IMR-90 (cell line): ENCODE measurements at regions not wholly inside any gene's neighbourhood (a gene's known extent, or its start where the extent isn't known, plus 50 kb on each side); places are given as distances from the start of the nearest gene placed in this dataset.

Experiments
- ATAC-seq: fragments of 200-7000 bp; cut with Tn5 transposase; 2 replicates; pipeline ENCODE4 v1.9.1; 2020; ENCODE audit warnings: low read depth, mild to moderate bottlenecking, moderate library complexity
- BruUV-seq: library from RNA; stranded (reverse); fragments of 400-500 nt; replicated peaks from 2 replicates; lab custom pipeline; 2021; lab: Mats Ljungman, UMichigan
- CTCF ChIA-PET: fragments of 300-600 bp; formaldehyde crosslinking; extraction: SDS; loops from one replicate; lab custom pipeline; 2021; ENCODE audit warnings: antibody characterized with exemption; lab: Yijun Ruan, JAX
- POLR2A ChIA-PET: fragments of 300-600 bp; sonication (Branson Sonifier 250); formaldehyde crosslinking; loops from one replicate; lab custom pipeline; 2022; ENCODE audit warnings: antibody characterized with exemption; ENCODE audit not compliant: unreplicated experiment; lab: Charles Lee
- DNase-seq: peaks from one replicate; pipeline ENCODE4 v3.0.0; 2013
- H2AFZ ChIP-seq: replicated peaks from 2 replicates; pipeline ENCODE3; 2013; ENCODE audit warnings: low read length, mild to moderate bottlenecking; ENCODE audit not compliant: poor library complexity
- H2AK5ac ChIP-seq: 2 replicates; pipeline ENCODE4 v1.6.1; 2013; ENCODE audit warnings: low read depth, low read length, inconsistent platforms
- H2AK9ac ChIP-seq: replicated peaks from 2 replicates; pipeline ENCODE3; 2013; ENCODE audit warnings: mild to moderate bottlenecking, low read depth, low read length, moderate library complexity; ENCODE audit not compliant: poor library complexity
- H2BK120ac ChIP-seq: 2 replicates; pipeline ENCODE4 v1.6.1; 2013; ENCODE audit warnings: low read depth, low read length, inconsistent platforms
- H2BK15ac ChIP-seq: 3 replicates; pipeline ENCODE4 v1.6.1; 2013; ENCODE audit warnings: low read depth, low read length, inconsistent platforms
- H2BK20ac ChIP-seq: 2 replicates; pipeline ENCODE4 v1.6.1; 2013; ENCODE audit warnings: low read depth, mild to moderate bottlenecking, inconsistent platforms, low read length, moderate library complexity
- H2BK5ac ChIP-seq: 2 replicates; pipeline ENCODE4 v1.6.1; 2013; ENCODE audit warnings: mild to moderate bottlenecking, low read depth, low read length, inconsistent platforms; ENCODE audit not compliant: poor library complexity, severe bottlenecking
- H3K14ac ChIP-seq: replicated peaks from 2 replicates; pipeline ENCODE4 v1.6.1; 2013; ENCODE audit warnings: low read depth, low read length, inconsistent platforms
- H3K18ac ChIP-seq: 2 replicates; pipeline ENCODE4 v1.6.1; 2013; ENCODE audit warnings: low read depth, low read length, control low read depth
- H3K23ac ChIP-seq: 2 replicates; pipeline ENCODE4 v1.6.1; 2013; ENCODE audit warnings: low read depth, low read length, inconsistent platforms
- H3K27ac ChIP-seq: 2 replicates; pipeline ENCODE4 v1.5.1; 2013; ENCODE audit warnings: mild to moderate bottlenecking, control low read depth, low read length; ENCODE audit not compliant: insufficient read depth
- H3K27me3 ChIP-seq: 2 replicates; pipeline ENCODE4 v1.6.1; 2013; ENCODE audit warnings: low read length; ENCODE audit not compliant: control insufficient read depth, insufficient read depth
- H3K36me3 ChIP-seq: 2 replicates; pipeline ENCODE4 v1.6.1; 2013; ENCODE audit warnings: low read length, mixed read lengths; ENCODE audit not compliant: control insufficient read depth, insufficient read depth
- H3K4ac ChIP-seq: 2 replicates; pipeline ENCODE4 v1.6.1; 2013; ENCODE audit warnings: low read depth, low read length, inconsistent platforms
- H3K4me1 ChIP-seq: 2 replicates; pipeline ENCODE4 v1.6.1; 2013; ENCODE audit warnings: low read length, mixed read lengths; ENCODE audit not compliant: control insufficient read depth, insufficient read depth
- H3K4me2 ChIP-seq: 2 replicates; pipeline ENCODE4 v1.6.1; 2013; ENCODE audit warnings: low read depth, mild to moderate bottlenecking, control low read depth, low read length, moderate library complexity
- H3K4me3 ChIP-seq: 2 replicates; pipeline ENCODE4 v1.5.1; 2013; ENCODE audit warnings: low read depth, mild to moderate bottlenecking, control low read depth, low read length, moderate library complexity; ENCODE audit not compliant: insufficient read depth
- H3K56ac ChIP-seq: 2 replicates; pipeline ENCODE4 v1.6.1; 2013; ENCODE audit warnings: low read length, inconsistent platforms; ENCODE audit not compliant: insufficient read depth; ENCODE audit errors: extremely low read depth
- H3K79me1 ChIP-seq, 2 experiments: 2 replicates each; pipeline ENCODE4 v1.6.1; 2013; ENCODE audit warnings: low read length in 2 of 2, inconsistent platforms in 1 of 2, low read depth in 1 of 2
- H3K9ac ChIP-seq: 2 replicates; pipeline ENCODE4 v1.6.1; 2013; ENCODE audit warnings: low read depth, low read length, control low read depth
- H3K9me1 ChIP-seq: 2 replicates; pipeline ENCODE4 v1.6.1; 2013; ENCODE audit warnings: low read length, inconsistent platforms; ENCODE audit not compliant: insufficient read depth
- H3K9me3 ChIP-seq: 2 replicates; pipeline ENCODE4 v1.6.1; 2013; ENCODE audit warnings: low read length; ENCODE audit not compliant: control insufficient read depth, insufficient read depth
- H4K20me1 ChIP-seq: 2 replicates; pipeline ENCODE4 v1.6.1; 2013; ENCODE audit warnings: low read length, inconsistent platforms; ENCODE audit not compliant: insufficient read depth
- H4K5ac ChIP-seq: 2 replicates; pipeline ENCODE4 v1.6.1; 2013; ENCODE audit warnings: mild to moderate bottlenecking, low read depth, low read length, control low read depth
- H4K8ac ChIP-seq, 2 experiments: 2 replicates each; pipeline ENCODE4 v1.6.1; 2013; ENCODE audit warnings: low read depth in 2 of 2, low read length in 2 of 2, control low read depth in 1 of 2, inconsistent platforms in 1 of 2
- H4K91ac ChIP-seq: 2 replicates; pipeline ENCODE4 v1.6.1; 2013; ENCODE audit warnings: low read depth, low read length, inconsistent platforms; ENCODE audit not compliant: insufficient read depth
- BHLHE40 ChIP-seq: fragments of 150-350 bp; IDR thresholded peaks from 2 replicates; pipeline ENCODE4 v1.6.1; 2016; ENCODE audit warnings: mild to moderate bottlenecking, low read depth, low read length
- CTCF ChIP-seq: conservative IDR thresholded peaks from 2 replicates; pipeline ENCODE4 v1.5.1; 2012; ENCODE audit warnings: mild to moderate bottlenecking, low read depth, low read length, improper control_type of control experiment
- ELK1 ChIP-seq: fragments of 150-350 bp; IDR thresholded peaks from 2 replicates; pipeline ENCODE4 v1.6.1; 2016; ENCODE audit warnings: low read depth, mild to moderate bottlenecking, low read length, moderate library complexity, borderline replicate concordance
- MAFK ChIP-seq: IDR thresholded peaks from 2 replicates; pipeline ENCODE4 v1.6.1; 2012; ENCODE audit warnings: low read depth, low read length, improper control_type of control experiment
- MXI1 ChIP-seq: IDR thresholded peaks from 2 replicates; pipeline ENCODE4 v1.6.1; 2012; ENCODE audit warnings: low read depth, mild to moderate bottlenecking, low read length, moderate library complexity, borderline replicate concordance
- NFE2L2 ChIP-seq: fragments of 150-350 bp; IDR thresholded peaks from 2 replicates; pipeline ENCODE4 v1.6.1; 2016; ENCODE audit warnings: low read depth, mild to moderate bottlenecking, low read length
- POLR2A ChIP-seq: IDR thresholded peaks from 2 replicates; pipeline ENCODE4 v1.6.1; 2012; ENCODE audit warnings: mild to moderate bottlenecking, low read depth, low read length
- RAD21 ChIP-seq: IDR thresholded peaks from 2 replicates; pipeline ENCODE4 v1.6.1; 2012; ENCODE audit warnings: low read length, improper control_type of control experiment
- RCOR1 ChIP-seq: IDR thresholded peaks from 2 replicates; pipeline ENCODE4 v1.6.1; 2012; ENCODE audit warnings: mild to moderate bottlenecking, low read length, improper control_type of control experiment; ENCODE audit not compliant: insufficient replicate concordance
- WGBS, 2 experiments: methylation state at CpG; one replicate each; pipeline versions ENCODE4 v1.1.5 to v1.1.7; 2013; ENCODE audit warnings: missing lambda C conversion rate in 2 of 2; ENCODE audit not compliant: insufficient read length in 1 of 2; ENCODE audit errors: extremely low coverage in 2 of 2; 5-methylcytosine and 5-hydroxymethylcytosine counted together
- dilution Hi-C: fragments of 300-500 bp; cut with HindIII; formaldehyde crosslinking; loops from one replicate; pipeline ENCODE4 v1.14.3; 2018; ENCODE audit warnings: low sequenced_read_pairs; ENCODE audit not compliant: unreplicated experiment
- in situ Hi-C: fragments of 300-500 bp; cut with MboI; formaldehyde crosslinking; loops from 3 replicates; pipeline ENCODE4 v1.14.3; 2019; ENCODE audit warnings: low sequenced_read_pairs, inconsistent platforms, mixed read lengths
- intact Hi-C: fragments of 100-400 bp; cut with micrococcal nuclease; formaldehyde crosslinking; loops from 2 replicates; pipeline ENCODE4 v1.10.0; 2022

GRCh38 chr11:116488836-116489389, 283.9 kb downstream of the BUD13 start:
- Histone ChIP-seq H3K79me1 (no peaks in the 10 kb centered on the region), H4K8ac (no peak overlapping the region), H3K23ac (no peak overlapping the region), H3K9ac (no peak overlapping the region), H3K9me3 (no peaks in the 10 kb centered on the region), H3K36me3 (no peaks in the 10 kb centered on the region), H4K5ac (no peak overlapping the region), H3K27me3 (no peaks in the 10 kb centered on the region; the same call in 1 of the 2 replicates), H2BK120ac (no peak overlapping the region), H3K4me2 (no peak overlapping the region), H4K20me1 (no peaks in the 10 kb centered on the region), H2AK5ac (no peak overlapping the region), H3K4me1 (no peaks in the 10 kb centered on the region), H3K4ac (no peak overlapping the region), H2BK5ac (no peak overlapping the region), H3K14ac (no peak overlapping the region), H3K9me1 (no peaks in the 10 kb centered on the region), H2BK20ac (no peak overlapping the region), H2BK15ac (no peak overlapping the region), H3K18ac (no peak overlapping the region), H2AFZ (no peak overlapping the region), H4K91ac (no peak overlapping the region), H3K27ac (no peak overlapping the region), H2AK9ac (no peak overlapping the region), H3K4me3 (no peak overlapping the region), H3K56ac (no peak overlapping the region)
- dilution Hi-C loops: no loop called here
- DNase-seq (no peak), ATAC-seq (no peak)
- in situ Hi-C loops: no loop called here
- ChIA-PET CTCF (no interaction called here), POLR2A (no interaction called here)
- intact Hi-C loops: no loop called here
- TF ChIP-seq RAD21: no peak
- no peak for TF ChIP-seq CTCF
- no peak for TF ChIP-seq MAFK
- no peak for TF ChIP-seq RCOR1
- no peak for TF ChIP-seq POLR2A
- no peak for TF ChIP-seq MXI1
- no peak for TF ChIP-seq ELK1
- TF ChIP-seq BHLHE40: no peak
- no peak for TF ChIP-seq NFE2L2
- no TSS peak for BruUV-seq
- WGBS, 2 experiments: 20% methylated on average over 1 of the region's 11 CpGs; no CpG with 5 or more reads in 1 of the 2 experiments
